ENCODE measurements at regions not wholly inside any gene's neighbourhood (a gene's known extent, or its start where the extent isn't known, plus 50 kb on each side); places are given as distances from the start of the nearest gene placed in this dataset.

- no peak for TF ChIP-seq CTCF (conservative IDR thresholded peaks at IDR 0.05)
- DNase-seq (ENCODE audit: extremely low spot score, unreplicated experiment) = no peak
- H3K27ac Mint-ChIP-seq = no peak overlapping the region
- peaks cover 7% of the 10 kb centered on the region for H3K27me3 Mint-ChIP-seq
- no peaks in the 10 kb centered on the region for H3K36me3 Mint-ChIP-seq
- no peak overlapping the region for H3K4me3 Mint-ChIP-seq
- H3K9me3 Mint-ChIP-seq = no peaks in the 10 kb centered on the region
- H3K4me1 Mint-ChIP-seq (ENCODE audit: unreplicated experiment) = no peaks in the 10 kb centered on the region
Observed at GRCh38 chr7:88396948-88397322, 90.2 kb upstream of the STEAP4 start.

GRCh38 chr7:88396295-88396947 is 89.7 kb upstream of the STEAP4 start:
- DNase-seq (ENCODE audit: extremely low spot score, unreplicated experiment) = no peak
- Mint-ChIP-seq H3K4me3 (no peak overlapping the region), H3K9me3 (no peaks in the 10 kb centered on the region), H3K27me3 (peaks cover 7% of the 10 kb centered on the region), H3K4me1 (ENCODE audit: unreplicated experiment) (no peaks in the 10 kb centered on the region), H3K36me3 (no peaks in the 10 kb centered on the region), H3K27ac (no peak overlapping the region)
- no peak for TF ChIP-seq CTCF (conservative IDR thresholded peaks at IDR 0.05)

DNA sequence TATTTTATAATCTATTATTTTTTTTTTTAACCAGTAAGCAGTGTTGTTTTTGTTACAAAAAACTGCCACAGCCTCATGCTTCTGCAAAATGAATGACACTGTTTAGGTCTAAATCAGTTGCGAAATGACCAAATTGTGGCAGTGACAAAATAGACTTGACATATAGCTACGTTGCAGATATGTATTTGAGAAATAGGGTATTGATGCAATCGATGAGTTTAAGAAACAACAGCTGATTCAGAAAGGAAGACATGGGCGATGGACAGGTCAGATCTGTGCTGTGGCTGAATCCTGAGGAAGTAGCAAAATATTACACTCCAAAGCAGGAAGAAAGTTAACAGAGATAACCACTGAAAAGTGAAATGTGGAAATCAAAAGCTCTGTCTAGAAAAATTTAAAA is 89.0 kb upstream of the STEAP4 start:
- no peaks in the 10 kb centered on the region for H3K9me3 Mint-ChIP-seq
- H3K4me3 Mint-ChIP-seq = no peak overlapping the region
- TF ChIP-seq CTCF (conservative IDR thresholded peaks at IDR 0.05) = no peak
- no peak overlapping the region for H3K27ac Mint-ChIP-seq
- no peaks in the 10 kb centered on the region for H3K36me3 Mint-ChIP-seq
- H3K4me1 Mint-ChIP-seq (ENCODE audit: unreplicated experiment) = no peaks in the 10 kb centered on the region
- no peak for DNase-seq (ENCODE audit: extremely low spot score, unreplicated experiment)
- H3K27me3 Mint-ChIP-seq = peaks cover 7% of the 10 kb centered on the region

DNA sequence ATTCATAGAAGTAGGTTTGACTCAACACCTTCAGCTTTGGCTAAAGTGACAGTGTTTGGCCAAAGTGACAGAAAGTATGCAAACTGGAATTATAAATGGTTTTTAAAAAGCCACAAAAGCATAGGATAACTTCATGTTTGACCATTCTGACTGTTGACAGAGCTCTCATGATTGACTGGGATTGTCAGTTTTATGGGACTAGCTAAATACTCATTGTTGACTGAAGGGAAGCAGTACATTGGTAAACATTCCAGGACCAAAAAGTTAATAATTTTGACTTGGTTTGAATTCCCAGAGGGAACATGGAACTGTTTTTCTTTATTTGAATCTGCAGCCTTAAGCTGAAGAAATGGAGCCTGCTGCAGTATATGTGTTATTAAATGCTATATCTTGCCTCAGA is 84.6 kb upstream of the STEAP4 start:
- H3K9me3 Mint-ChIP-seq = no peaks in the 10 kb centered on the region
- no peaks in the 10 kb centered on the region for H3K36me3 Mint-ChIP-seq
- no peak for DNase-seq (ENCODE audit: extremely low spot score, unreplicated experiment)
- no peak overlapping the region for H3K27ac Mint-ChIP-seq
- no peak overlapping the region for H3K4me3 Mint-ChIP-seq
- no peaks in the 10 kb centered on the region for H3K4me1 Mint-ChIP-seq (ENCODE audit: unreplicated experiment)
- H3K27me3 Mint-ChIP-seq = peaks cover 4% of the 10 kb centered on the region
- TF ChIP-seq CTCF (conservative IDR thresholded peaks at IDR 0.05) = no peak

GRCh38 chr7:88387368-88387767 is 80.7 kb upstream of the STEAP4 start:
- Mint-ChIP-seq H3K4me3 (no peak overlapping the region), H3K36me3 (no peaks in the 10 kb centered on the region), H3K27ac (no peak overlapping the region), H3K27me3 (peaks cover 4% of the 10 kb centered on the region), H3K4me1 (ENCODE audit: unreplicated experiment) (no peaks in the 10 kb centered on the region), H3K9me3 (no peaks in the 10 kb centered on the region)
- DNase-seq (ENCODE audit: extremely low spot score, unreplicated experiment) = no peak
- TF ChIP-seq CTCF (conservative IDR thresholded peaks at IDR 0.05) = no peak
